GM23338 (cell line): ENCODE measurements at regions not wholly inside any gene's neighbourhood (a gene's known extent, or its start where the extent isn't known, plus 50 kb on each side); places are given as distances from the start of the nearest gene placed in this dataset.

Source experiments
- ATAC-seq: fragments of 200-7000 bp; cut with Tn5 transposase; 3 replicates; pipeline ENCODE4 v1.9.1; 2020
- DNase-seq: peaks from one replicate; pipeline ENCODE4 v3.0.0-alpha.2; 2015; ENCODE audit warnings: low spot score
- H2AFZ ChIP-seq: fragments of 200-600 bp; sonication (generic); 2 replicates; pipeline ENCODE4 v1.8.0; 2016; ENCODE audit warnings: antibody characterized with exemption, mild to moderate bottlenecking, moderate library complexity
- H3F3A ChIP-seq: fragments of 200-600 bp; sonication (generic); replicated peaks from 2 replicates; pipeline ENCODE4 v1.8.0; 2017; ENCODE audit warnings: antibody characterized with exemption, mixed run types, low read depth
- H3K27ac ChIP-seq: fragments of 200-600 bp; sonication (generic); 2 replicates; pipeline ENCODE4 v1.6.1; 2016; ENCODE audit warnings: low read depth
- H3K27me3 ChIP-seq: fragments of 200-600 bp; sonication (generic); 2 replicates; pipeline ENCODE4 v1.8.0; 2016; ENCODE audit warnings: mild to moderate bottlenecking, mixed run types, moderate library complexity; ENCODE audit not compliant: insufficient read depth
- H3K36me3 ChIP-seq: fragments of 200-600 bp; sonication (generic); 2 replicates; pipeline ENCODE4 v1.8.0; 2016; ENCODE audit warnings: mild to moderate bottlenecking; ENCODE audit not compliant: insufficient read depth
- H3K4me1 ChIP-seq: fragments of 200-600 bp; sonication (generic); 2 replicates; pipeline ENCODE4 v1.8.0; 2016; ENCODE audit warnings: mild to moderate bottlenecking, moderate library complexity; ENCODE audit not compliant: insufficient read depth
- H3K4me2 ChIP-seq: fragments of 200-600 bp; sonication (generic); 2 replicates; pipeline ENCODE4 v1.7.1; 2017; ENCODE audit warnings: mixed run types
- H3K4me3 ChIP-seq: fragments of 200-600 bp; sonication (generic); 2 replicates; pipeline ENCODE4 v1.6.1; 2016; ENCODE audit warnings: mixed run types
- H3K79me2 ChIP-seq: fragments of 200-600 bp; sonication (generic); replicated peaks from 2 replicates; pipeline ENCODE4 v1.8.0; 2017; ENCODE audit warnings: mild to moderate bottlenecking; ENCODE audit not compliant: insufficient read depth
- H3K9me2 ChIP-seq: fragments of 200-600 bp; sonication (generic); 2 replicates; pipeline ENCODE4 v1.8.0; 2017; ENCODE audit not compliant: insufficient read depth
- H4K20me1 ChIP-seq: fragments of 200-600 bp; sonication (generic); replicated peaks from 2 replicates; pipeline ENCODE4 v1.8.0; 2017; ENCODE audit warnings: mild to moderate bottlenecking; ENCODE audit not compliant: insufficient read depth
- H3K27ac Mint-ChIP-seq: 2 replicates; pipeline ENCODE4 v1.8.0; 2020; ENCODE audit warnings: inconsistent platforms, mild to moderate bottlenecking, moderate library complexity, mixed read lengths
- H3K27me3 Mint-ChIP-seq: 3 replicates; pipeline ENCODE4 v1.8.0; 2022; ENCODE audit warnings: low read depth, mild to moderate bottlenecking, moderate library complexity, mixed read lengths, inconsistent platforms; ENCODE audit not compliant: insufficient read depth, poor library complexity
- H3K36me3 Mint-ChIP-seq: 3 replicates; pipeline ENCODE4 v1.8.0; 2021; ENCODE audit warnings: low read depth, mild to moderate bottlenecking, inconsistent platforms, moderate library complexity, mixed read lengths
- H3K4me1 Mint-ChIP-seq: 3 replicates; pipeline ENCODE4 v1.8.0; 2020; ENCODE audit warnings: mild to moderate bottlenecking, inconsistent platforms, mixed read lengths
- H3K4me3 Mint-ChIP-seq: 3 replicates; pipeline ENCODE4 v1.8.0; 2021; ENCODE audit warnings: moderate library complexity, mild to moderate bottlenecking, inconsistent platforms, mixed read lengths
- H3K9me3 Mint-ChIP-seq: 3 replicates; pipeline ENCODE4 v1.8.0; 2020; ENCODE audit warnings: moderate library complexity, mild to moderate bottlenecking, inconsistent platforms, mixed read lengths
- CREB1 ChIP-seq: fragments of 250-450 bp; sonication (Bioruptor Pico); IDR thresholded peaks from 2 replicates; pipeline ENCODE4 v1.5.0; 2020; ENCODE audit warnings: low read depth, mild to moderate bottlenecking, moderate library complexity
- CTCF ChIP-seq, 2 experiments: fragments of 200-600 bp in 1 of 2; sonication (generic) in 1 of 2; conservative IDR thresholded peaks; 2 replicates each; pipeline versions ENCODE4 v1.5.1 to v1.6.1; 2016 to 2017; ENCODE audit warnings: antibody characterized with exemption in 2 of 2, low read depth in 2 of 2, mild to moderate bottlenecking in 2 of 2, moderate library complexity in 1 of 2
- ETS1 ChIP-seq: IDR thresholded peaks from 2 replicates; pipeline ENCODE4 v1.6.1; 2016; ENCODE audit warnings: antibody characterized with exemption
- EZH2 ChIP-seq: fragments of 200-600 bp; sonication (generic); IDR thresholded peaks from one replicate; pipeline ENCODE4 v1.8.0; 2017; ENCODE audit warnings: antibody characterized with exemption, mild to moderate bottlenecking, low read depth; ENCODE audit not compliant: unreplicated experiment
- EZH2phosphoT487 ChIP-seq: fragments of 200-600 bp; sonication (generic); IDR thresholded peaks from one replicate; pipeline ENCODE4 v1.8.1; 2018; ENCODE audit warnings: antibody characterized with exemption; ENCODE audit not compliant: unreplicated experiment
- JUNB ChIP-seq: IDR thresholded peaks from one replicate; pipeline ENCODE4 v1.6.1; 2016; ENCODE audit warnings: antibody characterized with exemption; ENCODE audit not compliant: unreplicated experiment
- NANOG ChIP-seq: IDR thresholded peaks from 2 replicates; pipeline ENCODE4 v1.6.1; 2016; ENCODE audit warnings: antibody characterized with exemption, borderline replicate concordance
- POLR2AphosphoS5 ChIP-seq: IDR thresholded peaks from 2 replicates; pipeline ENCODE4 v1.6.1; 2016; ENCODE audit warnings: antibody characterized with exemption, low read depth
- REST ChIP-seq: IDR thresholded peaks from one replicate; pipeline ENCODE4 v1.6.1; 2018; ENCODE audit warnings: antibody characterized with exemption; ENCODE audit not compliant: unreplicated experiment
- STAT1 ChIP-seq: IDR thresholded peaks from one replicate; pipeline ENCODE4 v1.6.1; 2016; ENCODE audit warnings: antibody characterized with exemption; ENCODE audit not compliant: unreplicated experiment
- ZNF114 ChIP-seq: fragments of 250-450 bp; sonication (Bioruptor Pico); IDR thresholded peaks from 2 replicates; pipeline ENCODE4 v1.5.0; 2020; ENCODE audit warnings: mild to moderate bottlenecking, moderate library complexity
- ZNF331 ChIP-seq: fragments of 250-450 bp; sonication (Bioruptor Pico); IDR thresholded peaks from 2 replicates; pipeline ENCODE4 v1.5.0; 2020; ENCODE audit warnings: low read depth, mild to moderate bottlenecking, moderate library complexity
- ZNF462 ChIP-seq: fragments of 250-450 bp; sonication (Bioruptor Pico); IDR thresholded peaks from 2 replicates; pipeline ENCODE4 v1.5.0; 2020; ENCODE audit warnings: mild to moderate bottlenecking, moderate library complexity

- Mint-ChIP-seq H3K9me3 (no peaks in the 10 kb centered on the region), H3K27me3 (peaks cover 1% of the 10 kb centered on the region), H3K27ac (no peak overlapping the region), H3K36me3 (no peaks in the 10 kb centered on the region), H3K4me1 (no peaks in the 10 kb centered on the region; the same call in 2 of the 3 replicates), H3K4me3 (no peak overlapping the region)
- H3K79me2 ChIP-seq: no peaks in the 10 kb centered on the region
- no peaks in the 10 kb centered on the region for H4K20me1 ChIP-seq
- DNase-seq: no peak
- TF ChIP-seq JUNB: no peak
- no peak for TF ChIP-seq ZNF331 (CRISPR knock-in tag)
- no peak for TF ChIP-seq NANOG
- TF ChIP-seq STAT1: no peak
- no peak for TF ChIP-seq EZH2phosphoT487
- no peak for TF ChIP-seq ZNF114 (CRISPR knock-in tag)
- TF ChIP-seq ZNF462 (CRISPR knock-in tag): no peak
- TF ChIP-seq ETS1: no peak
- no peak for TF ChIP-seq EZH2
- no peak for TF ChIP-seq POLR2AphosphoS5
- no peak for TF ChIP-seq CTCF (conservative IDR thresholded peaks at IDR 0.05; ENCODE audit: low read depth in 2 of 2)
- no peak for TF ChIP-seq REST
- TF ChIP-seq CREB1 (CRISPR knock-in tag): no peak
- H3K4me1 ChIP-seq: no peaks in the 10 kb centered on the region
- no peak overlapping the region for H3K4me2 ChIP-seq
- no peaks in the 10 kb centered on the region for H3K9me2 ChIP-seq
- H3K27me3 ChIP-seq: no peaks in the 10 kb centered on the region
- H3K27ac ChIP-seq: no peak overlapping the region
- ATAC-seq: no peak
- no peaks in the 10 kb centered on the region for H3F3A ChIP-seq
- no peak overlapping the region for H3K4me3 ChIP-seq
- no peak overlapping the region for H2AFZ ChIP-seq
- H3K36me3 ChIP-seq: no peaks in the 10 kb centered on the region
Observed at GRCh38 chr7:93717217-93717900, 142.8 kb upstream of the CALCR start.
